ENCODE measurements at regions not wholly inside any gene's neighbourhood (a gene's known extent, or its start where the extent isn't known, plus 50 kb on each side); places are given as distances from the start of the nearest gene placed in this dataset.

DNA sequence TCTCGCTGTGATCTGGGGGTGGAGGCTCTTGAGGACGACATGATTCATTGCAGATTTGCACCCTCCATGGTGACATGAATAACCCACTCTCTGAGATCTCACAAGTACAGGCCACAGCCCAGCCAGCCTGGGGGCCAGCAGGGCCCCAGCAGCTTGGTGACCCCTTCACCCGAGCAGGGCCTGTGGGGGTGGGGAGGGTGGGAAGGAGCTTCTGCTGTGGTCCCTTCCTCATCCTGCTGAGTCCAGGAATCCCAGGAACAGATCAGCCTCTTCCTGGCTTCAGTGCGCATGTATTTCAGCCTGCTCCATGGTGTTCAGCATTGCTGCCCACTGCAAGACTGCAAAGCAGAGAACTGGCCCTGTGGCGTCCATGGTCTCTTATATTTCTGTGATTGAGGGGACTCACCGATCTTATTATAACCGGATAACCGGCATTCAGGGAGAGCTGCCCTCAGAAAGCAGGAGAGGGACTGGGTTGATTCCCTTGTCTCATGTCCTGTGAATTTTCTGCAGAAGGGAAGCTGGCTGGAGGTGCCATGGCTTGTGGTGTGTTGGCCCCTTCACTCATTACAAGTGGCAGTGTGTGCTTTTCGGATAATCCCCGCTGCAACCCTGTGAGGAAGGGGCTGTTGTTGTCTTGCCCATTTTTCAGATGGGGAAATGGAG, 118.8 kb upstream of the FRMD1 start:
- no peak for TF ChIP-seq CTCF (IDR thresholded peaks at IDR 0.05)
- no peak for TF ChIP-seq SP1 (CRISPR knock-in tag; conservative IDR thresholded peaks at IDR 0.05)
- no peak for TF ChIP-seq IRF2 (CRISPR knock-in tag; IDR thresholded peaks at IDR 0.05; ENCODE audit: borderline replicate concordance, low read depth)
- TF ChIP-seq NR2C2 (CRISPR knock-in tag; IDR thresholded peaks at IDR 0.05) = no peak
- TF ChIP-seq FOXP1 (CRISPR knock-in tag; IDR thresholded peaks at IDR 0.05; ENCODE audit: borderline replicate concordance) = no peak
- TF ChIP-seq, protein P1, sequence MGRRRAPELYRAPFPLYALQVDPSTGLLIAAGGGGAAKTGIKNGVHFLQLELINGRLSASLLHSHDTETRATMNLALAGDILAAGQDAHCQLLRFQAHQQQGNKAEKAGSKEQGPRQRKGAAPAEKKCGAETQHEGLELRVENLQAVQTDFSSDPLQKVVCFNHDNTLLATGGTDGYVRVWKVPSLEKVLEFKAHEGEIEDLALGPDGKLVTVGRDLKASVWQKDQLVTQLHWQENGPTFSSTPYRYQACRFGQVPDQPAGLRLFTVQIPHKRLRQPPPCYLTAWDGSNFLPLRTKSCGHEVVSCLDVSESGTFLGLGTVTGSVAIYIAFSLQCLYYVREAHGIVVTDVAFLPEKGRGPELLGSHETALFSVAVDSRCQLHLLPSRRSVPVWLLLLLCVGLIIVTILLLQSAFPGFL (CRISPR knock-in tag; IDR thresholded peaks at IDR 0.05; ENCODE audit: borderline replicate concordance) = no peak
- TF ChIP-seq TEAD4 (CRISPR knock-in tag; IDR thresholded peaks at IDR 0.05) = no peak
- TF ChIP-seq NR3C1 (CRISPR knock-in tag; conservative IDR thresholded peaks at IDR 0.05; ENCODE audit: low read depth) = no peak
- TF ChIP-seq ATF3 (CRISPR knock-in tag; conservative IDR thresholded peaks at IDR 0.05) = no peak
- no peak for TF ChIP-seq ESRRA (CRISPR knock-in tag; IDR thresholded peaks at IDR 0.05; ENCODE audit: borderline replicate concordance)
- no peak for TF ChIP-seq MAX (CRISPR knock-in tag; IDR thresholded peaks at IDR 0.05)
- no peak for TF ChIP-seq ATF2 (CRISPR knock-in tag; IDR thresholded peaks at IDR 0.05; ENCODE audit: borderline replicate concordance, low read depth)
- TF ChIP-seq ZNF671 (CRISPR knock-in tag; IDR thresholded peaks at IDR 0.05) = no peak
